Endothelial cell of umbilical vein (primary cell): ENCODE measurements at regions not wholly inside any gene's neighbourhood (a gene's known extent, or its start where the extent isn't known, plus 50 kb on each side); places are given as distances from the start of the nearest gene placed in this dataset.

Experiments used
- JUN ChIP-seq: IDR thresholded peaks from 2 replicates; pipeline ENCODE4 v1.6.1; 2011; ENCODE audit warnings: borderline replicate concordance, low read depth; ENCODE audit not compliant: insufficient read length, insufficient read depth
- MYC ChIP-seq: IDR thresholded peaks from one replicate; pipeline ENCODE4 v1.6.1; 2011; ENCODE audit warnings: mild to moderate bottlenecking, low read depth, low read length
- POLR2A ChIP-seq: IDR thresholded peaks from 2 replicates; pipeline ENCODE4 v1.6.1; 2012; ENCODE audit warnings: low read depth, mild to moderate bottlenecking, control low read depth, low read length
- POLR2AphosphoS5 ChIP-seq: IDR thresholded peaks from 2 replicates; pipeline ENCODE4 v1.6.1; 2012; ENCODE audit warnings: low read depth, mild to moderate bottlenecking, control low read depth, low read length, moderate library complexity; ENCODE audit not compliant: insufficient read depth
- TF ChIP-seq, protein P1 (sequence below): IDR thresholded peaks from 2 replicates; pipeline ENCODE4 v1.6.1; 2011; ENCODE audit not compliant: insufficient read depth, insufficient read length
- TF ChIP-seq, protein P2 (sequence below), 2 donors: IDR thresholded peaks; 1 replicate in 1 of 2; 2 replicates in 1 of 2; pipeline ENCODE4 v1.5.1; 2011; ENCODE audit warnings: low read length in 2 of 2, mild to moderate bottlenecking in 2 of 2, moderate library complexity in 2 of 2, control low read depth in 1 of 2, inconsistent platforms in 1 of 2, low read depth in 1 of 2; ENCODE audit not compliant: insufficient read depth in 1 of 2; ENCODE audit errors: extremely low read depth in 1 of 2

DNA sequence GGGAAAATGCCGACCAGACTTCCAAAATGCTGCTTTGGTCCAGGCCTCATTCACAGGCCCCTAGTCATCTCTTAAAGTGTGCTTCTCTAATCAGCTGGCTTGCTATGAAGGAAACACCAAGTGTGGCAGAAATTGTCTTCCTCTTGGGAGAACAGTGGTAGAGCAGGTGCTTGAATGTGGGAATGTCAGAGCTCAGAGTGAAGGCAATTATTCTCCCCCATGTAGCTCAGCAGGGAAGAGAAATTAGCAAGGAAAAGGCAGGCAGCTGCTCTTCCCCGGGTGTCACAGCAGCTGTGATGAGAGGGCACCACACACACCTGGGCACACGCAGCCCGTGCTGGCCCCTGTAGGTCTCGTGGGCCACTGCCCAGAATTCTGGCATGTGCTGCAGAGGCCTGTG is 358.5 kb downstream of the WDR72 start:
- TF ChIP-seq, protein P1, sequence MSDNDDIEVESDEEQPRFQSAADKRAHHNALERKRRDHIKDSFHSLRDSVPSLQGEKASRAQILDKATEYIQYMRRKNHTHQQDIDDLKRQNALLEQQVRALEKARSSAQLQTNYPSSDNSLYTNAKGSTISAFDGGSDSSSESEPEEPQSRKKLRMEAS, result no peak
- TF ChIP-seq, protein P2, sequence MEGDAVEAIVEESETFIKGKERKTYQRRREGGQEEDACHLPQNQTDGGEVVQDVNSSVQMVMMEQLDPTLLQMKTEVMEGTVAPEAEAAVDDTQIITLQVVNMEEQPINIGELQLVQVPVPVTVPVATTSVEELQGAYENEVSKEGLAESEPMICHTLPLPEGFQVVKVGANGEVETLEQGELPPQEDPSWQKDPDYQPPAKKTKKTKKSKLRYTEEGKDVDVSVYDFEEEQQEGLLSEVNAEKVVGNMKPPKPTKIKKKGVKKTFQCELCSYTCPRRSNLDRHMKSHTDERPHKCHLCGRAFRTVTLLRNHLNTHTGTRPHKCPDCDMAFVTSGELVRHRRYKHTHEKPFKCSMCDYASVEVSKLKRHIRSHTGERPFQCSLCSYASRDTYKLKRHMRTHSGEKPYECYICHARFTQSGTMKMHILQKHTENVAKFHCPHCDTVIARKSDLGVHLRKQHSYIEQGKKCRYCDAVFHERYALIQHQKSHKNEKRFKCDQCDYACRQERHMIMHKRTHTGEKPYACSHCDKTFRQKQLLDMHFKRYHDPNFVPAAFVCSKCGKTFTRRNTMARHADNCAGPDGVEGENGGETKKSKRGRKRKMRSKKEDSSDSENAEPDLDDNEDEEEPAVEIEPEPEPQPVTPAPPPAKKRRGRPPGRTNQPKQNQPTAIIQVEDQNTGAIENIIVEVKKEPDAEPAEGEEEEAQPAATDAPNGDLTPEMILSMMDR (IDR thresholded peaks at IDR 0.05; ENCODE audit: extremely low read depth in 1 of 2, insufficient read depth in 1 of 2, low read depth in 1 of 2, low read length in 2 of 2), result no peak
- TF ChIP-seq POLR2A (no peak), POLR2AphosphoS5 (no peak), MYC (no peak), JUN (no peak)
